H1 (cell line): ENCODE measurements at regions not wholly inside any gene's neighbourhood (a gene's known extent, or its start where the extent isn't known, plus 50 kb on each side); places are given as distances from the start of the nearest gene placed in this dataset.

Experiments used
- CHD2 ChIP-seq: IDR thresholded peaks from 2 replicates; pipeline ENCODE4 v1.6.1; 2012; ENCODE audit warnings: low read length, improper control_type of control experiment
- CHD7 ChIP-seq: fragments of 300-600 bp; sonication (generic); IDR thresholded peaks from 2 replicates; pipeline ENCODE4 v1.7.1; 2012; ENCODE audit warnings: low read length, moderate library complexity, mild to moderate bottlenecking, inconsistent platforms; ENCODE audit not compliant: insufficient replicate concordance
- CTBP2 ChIP-seq: IDR thresholded peaks from 2 replicates; pipeline ENCODE4 v1.7.0; 2011; ENCODE audit warnings: borderline replicate concordance, mild to moderate bottlenecking, moderate library complexity, mixed read lengths, low read length; ENCODE audit not compliant: insufficient read depth, insufficient read length
- EGR1 ChIP-seq: IDR thresholded peaks from 2 replicates; pipeline ENCODE4 v1.6.1; 2011; ENCODE audit warnings: low read depth, low read length, borderline replicate concordance
- POU5F1 ChIP-seq: IDR thresholded peaks from 2 replicates; pipeline ENCODE4 v1.6.1; 2011; ENCODE audit warnings: low read depth, mild to moderate bottlenecking, low read length, moderate library complexity
- SUZ12 ChIP-seq: fragments of 200-600 bp; sonication (generic); IDR thresholded peaks from 2 replicates; pipeline ENCODE4 v1.6.1; 2012; ENCODE audit warnings: mild to moderate bottlenecking, inconsistent platforms, low read length, moderate library complexity, mixed read lengths
- TAF1 ChIP-seq: IDR thresholded peaks from 2 replicates; pipeline ENCODE4 v1.6.1; 2011; ENCODE audit warnings: mild to moderate bottlenecking, low read depth, low read length
- YY1 ChIP-seq: IDR thresholded peaks from 2 replicates; pipeline ENCODE4 v1.6.1; 2011; ENCODE audit warnings: low read depth, mild to moderate bottlenecking, low read length
- TF ChIP-seq, protein P1 (sequence below): IDR thresholded peaks from 2 replicates; pipeline ENCODE4 v1.6.1; 2011; ENCODE audit warnings: low read depth, mild to moderate bottlenecking, low read length; ENCODE audit not compliant: insufficient read depth

GRCh38 chr14:104238424-104239184 is 100.2 kb downstream of the KIF26A start (continued):
- TF ChIP-seq CHD7, result no peak
- no peak for TF ChIP-seq YY1
- no peak for TF ChIP-seq TAF1
- TF ChIP-seq POU5F1, result no peak
- no peak for TF ChIP-seq EGR1
- no peak for TF ChIP-seq CTBP2
- TF ChIP-seq, protein P1, sequence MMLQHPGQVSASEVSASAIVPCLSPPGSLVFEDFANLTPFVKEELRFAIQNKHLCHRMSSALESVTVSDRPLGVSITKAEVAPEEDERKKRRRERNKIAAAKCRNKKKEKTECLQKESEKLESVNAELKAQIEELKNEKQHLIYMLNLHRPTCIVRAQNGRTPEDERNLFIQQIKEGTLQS, result no peak
- TF ChIP-seq SUZ12, result no peak
- TF ChIP-seq CHD2, result no peak
